SK-N-SH (cell line): ENCODE measurements at regions not wholly inside any gene's neighbourhood (a gene's known extent, or its start where the extent isn't known, plus 50 kb on each side); places are given as distances from the start of the nearest gene placed in this dataset.

Source experiments
- CTCF ChIA-PET: fragments of 300-600, 350-600 bp; formaldehyde crosslinking; extraction: SDS; loops from one replicate; lab custom pipeline; 2021; lab: Yijun Ruan, JAX
- POLR2A ChIA-PET: fragments of 350-600 bp; sonication (Branson Sonifier 250); formaldehyde crosslinking; extraction: SDS; loops from one replicate; lab custom pipeline; 2020; ENCODE audit warnings: antibody characterized with exemption, inconsistent platforms; lab: Yijun Ruan, JAX
- DNase-seq: peaks from one replicate; pipeline ENCODE4 v3.0.0; 2012
- H2AFZ ChIP-seq: fragments of 200-600 bp; sonication (generic); 2 replicates; pipeline ENCODE4 v1.8.1; 2016; ENCODE audit warnings: antibody characterized with exemption, mild to moderate bottlenecking, low read depth
- H3F3A ChIP-seq: fragments of 200-600 bp; sonication (generic); replicated peaks from 2 replicates; pipeline ENCODE3; 2016; ENCODE audit warnings: antibody characterized with exemption, mild to moderate bottlenecking; ENCODE audit not compliant: insufficient read depth
- H3K27ac ChIP-seq, 2 experiments: fragments of 200-500 bp in 1 of 2; fragments of 200-600 bp in 1 of 2; sonication (Bioruptor generic) in 1 of 2; sonication (generic), shearing (Covaris generic) in 1 of 2; 2 replicates each; pipeline versions ENCODE4 v1.5.1 to v1.6.1; 2014 to 2016; ENCODE audit warnings: low read depth in 2 of 2, inconsistent platforms in 1 of 2, low read length in 1 of 2, mild to moderate bottlenecking in 1 of 2, mixed read lengths in 1 of 2
- H3K27me3 ChIP-seq: fragments of 200-600 bp; sonication (generic), shearing (Covaris generic); 2 replicates; pipeline ENCODE4 v1.6.1; 2016; ENCODE audit warnings: mixed run types; ENCODE audit not compliant: insufficient read depth
- H3K36me3 ChIP-seq, 2 experiments: fragments of 200-500 bp in 1 of 2; fragments of 200-600 bp in 1 of 2; sonication (Bioruptor generic) in 1 of 2; sonication (generic) in 1 of 2; replicated peaks in 1 of 2; 2 replicates each; pipeline versions ENCODE3 to v1.5.1; 2014 to 2016; ENCODE audit warnings: low read length in 1 of 2, mild to moderate bottlenecking in 1 of 2; ENCODE audit not compliant: insufficient read depth in 2 of 2, control insufficient read depth in 1 of 2
- H3K4me1 ChIP-seq, 2 experiments: fragments of 200-500 bp in 1 of 2; fragments of 200-600 bp in 1 of 2; sonication (Bioruptor generic) in 1 of 2; sonication (generic), shearing (Covaris generic) in 1 of 2; 2 replicates each; pipeline versions ENCODE4 v1.5.1 to v1.6.1; 2014 to 2016; ENCODE audit warnings: low read depth in 1 of 2, low read length in 1 of 2, mixed run types in 1 of 2; ENCODE audit not compliant: insufficient read depth in 2 of 2, control insufficient read depth in 1 of 2
- H3K4me2 ChIP-seq: fragments of 200-600 bp; sonication (generic), shearing (Covaris generic); 2 replicates; pipeline ENCODE4 v1.6.1; 2017; ENCODE audit warnings: mixed run types
- H3K4me3 ChIP-seq, 2 experiments: fragments of 200-500 bp in 1 of 2; fragments of 200-600 bp in 1 of 2; sonication (Bioruptor generic) in 1 of 2; sonication (generic), shearing (Covaris generic) in 1 of 2; 2 replicates each; pipeline versions ENCODE4 v1.5.1 to v1.8.1; 2014 to 2016; ENCODE audit warnings: low read depth in 2 of 2, inconsistent platforms in 1 of 2, low read length in 1 of 2, mild to moderate bottlenecking in 1 of 2, mixed read lengths in 1 of 2, moderate library complexity in 1 of 2
- H3K79me2 ChIP-seq: fragments of 200-600 bp; sonication (generic); 2 replicates; pipeline ENCODE4 v1.8.1; 2017; ENCODE audit warnings: mild to moderate bottlenecking; ENCODE audit not compliant: insufficient read depth
- H3K9ac ChIP-seq: fragments of 200-600 bp; sonication (generic); 2 replicates; pipeline ENCODE4 v1.6.1; 2017; ENCODE audit warnings: mixed run types
- H3K9me2 ChIP-seq: fragments of 200-600 bp; sonication (generic); 2 replicates; pipeline ENCODE4 v1.6.1; 2017; ENCODE audit warnings: mixed run types
- H3K9me3 ChIP-seq: fragments of 200-600 bp; sonication (generic); 2 replicates; pipeline ENCODE4 v1.6.1; 2017; ENCODE audit warnings: mixed run types, mild to moderate bottlenecking, moderate library complexity
- H4K20me1 ChIP-seq: fragments of 200-600 bp; sonication (generic); 2 replicates; pipeline ENCODE4 v1.6.1; 2017; ENCODE audit warnings: mild to moderate bottlenecking, mixed run types; ENCODE audit not compliant: insufficient read depth
- CTCF ChIP-seq: fragments of 200-600 bp; sonication (generic); IDR thresholded peaks from 2 replicates; pipeline ENCODE4 v1.6.1; 2017; ENCODE audit warnings: antibody characterized with exemption, mild to moderate bottlenecking, moderate library complexity
- ELF1 ChIP-seq: IDR thresholded peaks from 2 replicates; pipeline ENCODE4 v1.4.0; 2012
- FOXJ3 ChIP-seq: sonication (generic); formaldehyde crosslinking; IDR thresholded peaks from 2 replicates; pipeline ENCODE4 v1.5.1; 2020; ENCODE audit warnings: mild to moderate bottlenecking, missing genetic modification reagents
- FOXM1 ChIP-seq: IDR thresholded peaks from 2 replicates; pipeline ENCODE4 v1.4.0; 2012; ENCODE audit warnings: low read depth, mild to moderate bottlenecking
- IRF3 ChIP-seq: fragments of 150-350 bp; IDR thresholded peaks from 2 replicates; pipeline ENCODE4 v1.6.1; 2016; ENCODE audit warnings: mild to moderate bottlenecking, low read depth, low read length
- JUND ChIP-seq: IDR thresholded peaks from 2 replicates; pipeline ENCODE4 v1.4.0; 2012
- MAX ChIP-seq: IDR thresholded peaks from 2 replicates; pipeline ENCODE4 v1.4.0; 2012; ENCODE audit warnings: low read depth
- MEF2A ChIP-seq: IDR thresholded peaks from 2 replicates; pipeline ENCODE4 v1.4.0; 2012; ENCODE audit warnings: low read depth, borderline replicate concordance
- NRF1 ChIP-seq: IDR thresholded peaks from 2 replicates; pipeline ENCODE4 v1.6.1; 2012; ENCODE audit warnings: low read depth, mild to moderate bottlenecking, low read length
- PBX3 ChIP-seq: IDR thresholded peaks from 2 replicates; pipeline ENCODE4; 2012
- POLR2AphosphoS5 ChIP-seq: IDR thresholded peaks from 2 replicates; pipeline ENCODE4 v1.6.1; 2012; ENCODE audit warnings: low read depth, low read length
- RXRA ChIP-seq: IDR thresholded peaks from 2 replicates; pipeline ENCODE4 v1.4.0; 2012; ENCODE audit warnings: low read depth, mild to moderate bottlenecking, borderline replicate concordance
- SIN3A ChIP-seq: IDR thresholded peaks from 2 replicates; pipeline ENCODE4 v1.6.1; 2012; ENCODE audit warnings: low read depth, mild to moderate bottlenecking, low read length, moderate library complexity, borderline replicate concordance
- TAF1 ChIP-seq: IDR thresholded peaks from 2 replicates; pipeline ENCODE4 v1.6.1; 2012; ENCODE audit warnings: low read depth, mild to moderate bottlenecking, low read length, moderate library complexity, borderline replicate concordance
- USF1 ChIP-seq: IDR thresholded peaks from 2 replicates; pipeline ENCODE4 v1.4.0; 2012; ENCODE audit warnings: low read depth, borderline replicate concordance
- USF2 ChIP-seq: fragments of 150-350 bp; IDR thresholded peaks from 2 replicates; pipeline ENCODE4 v1.6.1; 2017; ENCODE audit warnings: antibody characterized with exemption, low read length, low read depth, borderline replicate concordance
- WGBS: methylation state at CpG from one replicate; pipeline ENCODE4 v1.1.6; 2017; ENCODE audit warnings: low lambda C conversion rate; 5-methylcytosine and 5-hydroxymethylcytosine counted together

GRCh38 chr1:5347726-5348125, 644.5 kb downstream of the NPHP4 start:
- no peak overlapping the region for H3K27ac ChIP-seq
- DNase-seq, result no peak
- CTCF ChIA-PET, result interaction anchor here (1.5 kb wide), 1 partner anchor 692 kb away, joined by 3 read pairs; no protein-coding TSS in a partner anchor
- H3K4me2 ChIP-seq, result no peak overlapping the region
- H3K36me3 ChIP-seq, result no peaks in the 10 kb centered on the region
- no peaks in the 10 kb centered on the region for H4K20me1 ChIP-seq
- no peak for TF ChIP-seq JUND
- TF ChIP-seq ELF1, result no peak
- no peak for TF ChIP-seq FOXJ3 (CRISPR knock-in tag)
- TF ChIP-seq MAX, result no peak
- TF ChIP-seq CTCF, result no peak
- no peak for TF ChIP-seq USF2
- TF ChIP-seq FOXM1, result no peak
- no peak for TF ChIP-seq POLR2AphosphoS5
- TF ChIP-seq, all 33 proteins: peak for 0
- WGBS, result 26% methylated on average over 4 of the region's 8 CpGs
- Histone ChIP-seq H3K4me3 (no peak overlapping the region), H2AFZ (no peak overlapping the region), H3K4me1 (no peaks in the 10 kb centered on the region; a peak in 1 of 4 replicates), H3F3A (no peaks in the 10 kb centered on the region), H3K9ac (no peak overlapping the region), H3K9me3 (no peaks in the 10 kb centered on the region), H3K9me2 (no peaks in the 10 kb centered on the region), H3K79me2 (no peaks in the 10 kb centered on the region), H3K27me3 (no peaks in the 10 kb centered on the region)
- POLR2A ChIA-PET, result no interaction called here

GRCh38 chr1:5345556-5345955, 646.7 kb downstream of the NPHP4 start:
- ChIA-PET CTCF (no interaction called here), POLR2A (no interaction called here)
- no peaks in the 10 kb centered on the region for H3K9me3 ChIP-seq
- H3F3A ChIP-seq, result no peaks in the 10 kb centered on the region
- H3K9ac ChIP-seq, result no peak overlapping the region
- H3K4me3 ChIP-seq, result no peak overlapping the region
- no peaks in the 10 kb centered on the region for H3K9me2 ChIP-seq
- no peak overlapping the region for H3K4me2 ChIP-seq
- no peaks in the 10 kb centered on the region for H4K20me1 ChIP-seq
- H3K36me3 ChIP-seq, result no peaks in the 10 kb centered on the region
- H3K27ac ChIP-seq, result no peak overlapping the region
- no peaks in the 10 kb centered on the region for H3K79me2 ChIP-seq
- WGBS, result 54% methylated on average over 8 of the region's 8 CpGs
- no peak for DNase-seq
- no peaks in the 10 kb centered on the region for H3K27me3 ChIP-seq
- no peak overlapping the region for H2AFZ ChIP-seq
- peaks cover 0 to 2% of the 10 kb centered on the region in 2 experiments; a peak in 1 of 4 replicates for H3K4me1 ChIP-seq
- no peak for TF ChIP-seq SIN3A
- TF ChIP-seq MEF2A, result no peak
- no peak for TF ChIP-seq USF1
- no peak for TF ChIP-seq IRF3
- TF ChIP-seq TAF1, result no peak
- TF ChIP-seq CTCF, result no peak
- no peak for TF ChIP-seq USF2
- no peak for TF ChIP-seq NRF1
- TF ChIP-seq RXRA, result no peak
- no peak for TF ChIP-seq JUND
- TF ChIP-seq PBX3, result no peak
